ENCODE measurements at regions not wholly inside any gene's neighbourhood (a gene's known extent, or its start where the extent isn't known, plus 50 kb on each side); places are given as distances from the start of the nearest gene placed in this dataset.
A peak's percentile ranks its signal among the peaks of the same experiment; 100 is the strongest.

GRCh38 chr11:69545976-69546617, 64.6 kb downstream of the LINC01488 start:
- DNase-seq (ENCODE audit: low spot score) = no peak

- DNase-seq (ENCODE audit: low spot score) = no peak
These were observed 65.4 kb downstream of the LINC01488 start for GRCh38 chr11:69546735-69547370.

GRCh38 chr11:69550846-69551245, 69.4 kb downstream of the LINC01488 start:
- no peak for DNase-seq (ENCODE audit: low spot score)

GRCh38 chr11:69551963-69552362, 70.5 kb downstream of the LINC01488 start:
- no peak for DNase-seq (ENCODE audit: low spot score)

- DNase-seq (ENCODE audit: low spot score) = no peak
These were observed 71.5 kb downstream of the LINC01488 start for GRCh38 chr11:69552951-69553350.

- DNase-seq (ENCODE audit: low spot score) = no peak
These were observed 72.2 kb downstream of the LINC01488 start for GRCh38 chr11:69553416-69554357.

- peak; percentile 14 for DNase-seq (ENCODE audit: low spot score)
These were observed 73.4 kb downstream of the LINC01488 start for GRCh38 chr11:69554849-69555248.

- DNase-seq (ENCODE audit: low spot score) = no peak
These were observed 75.8 kb downstream of the LINC01488 start for GRCh38 chr11:69557266-69557665.

- no peak for DNase-seq (ENCODE audit: low spot score)
These were observed 77.1 kb downstream of the LINC01488 start for GRCh38 chr11:69558519-69558941.

GRCh38 chr11:69559181-69559580, 77.7 kb downstream of the LINC01488 start:
- DNase-seq (ENCODE audit: low spot score) = no peak

- peak; percentile 25 for DNase-seq (ENCODE audit: low spot score)
These were observed 78.8 kb downstream of the LINC01488 start for GRCh38 chr11:69560141-69560790.

- DNase-seq (ENCODE audit: low spot score) = no peak
These were observed 78.7 kb upstream of the CCND1 start for GRCh38 chr11:69562302-69562701.

- no peak for DNase-seq (ENCODE audit: low spot score)
These were observed 78.1 kb upstream of the CCND1 start for GRCh38 chr11:69562816-69563215.

- DNase-seq (ENCODE audit: low spot score) = no peak
These were observed 77.7 kb upstream of the CCND1 start for GRCh38 chr11:69563306-69563705.

GRCh38 chr11:69563946-69564775, 76.8 kb upstream of the CCND1 start:
- DNase-seq (ENCODE audit: low spot score) = peak; percentile 86

- no peak for DNase-seq (ENCODE audit: low spot score)
These were observed 75.0 kb upstream of the CCND1 start for GRCh38 chr11:69566001-69566400.

GRCh38 chr11:69567951-69568808, 72.8 kb upstream of the CCND1 start:
- DNase-seq (ENCODE audit: low spot score) = peak; percentile 52

GRCh38 chr11:69568809-69569097, 72.2 kb upstream of the CCND1 start:
- no peak for DNase-seq (ENCODE audit: low spot score)

GRCh38 chr11:69569306-69570200, 71.4 kb upstream of the CCND1 start:
- DNase-seq (ENCODE audit: low spot score) = no peak

Data from kidney tubule cell (primary cell).